ENCODE measurements at regions not wholly inside any gene's neighbourhood (a gene's known extent, or its start where the extent isn't known, plus 50 kb on each side); places are given as distances from the start of the nearest gene placed in this dataset.

DNA sequence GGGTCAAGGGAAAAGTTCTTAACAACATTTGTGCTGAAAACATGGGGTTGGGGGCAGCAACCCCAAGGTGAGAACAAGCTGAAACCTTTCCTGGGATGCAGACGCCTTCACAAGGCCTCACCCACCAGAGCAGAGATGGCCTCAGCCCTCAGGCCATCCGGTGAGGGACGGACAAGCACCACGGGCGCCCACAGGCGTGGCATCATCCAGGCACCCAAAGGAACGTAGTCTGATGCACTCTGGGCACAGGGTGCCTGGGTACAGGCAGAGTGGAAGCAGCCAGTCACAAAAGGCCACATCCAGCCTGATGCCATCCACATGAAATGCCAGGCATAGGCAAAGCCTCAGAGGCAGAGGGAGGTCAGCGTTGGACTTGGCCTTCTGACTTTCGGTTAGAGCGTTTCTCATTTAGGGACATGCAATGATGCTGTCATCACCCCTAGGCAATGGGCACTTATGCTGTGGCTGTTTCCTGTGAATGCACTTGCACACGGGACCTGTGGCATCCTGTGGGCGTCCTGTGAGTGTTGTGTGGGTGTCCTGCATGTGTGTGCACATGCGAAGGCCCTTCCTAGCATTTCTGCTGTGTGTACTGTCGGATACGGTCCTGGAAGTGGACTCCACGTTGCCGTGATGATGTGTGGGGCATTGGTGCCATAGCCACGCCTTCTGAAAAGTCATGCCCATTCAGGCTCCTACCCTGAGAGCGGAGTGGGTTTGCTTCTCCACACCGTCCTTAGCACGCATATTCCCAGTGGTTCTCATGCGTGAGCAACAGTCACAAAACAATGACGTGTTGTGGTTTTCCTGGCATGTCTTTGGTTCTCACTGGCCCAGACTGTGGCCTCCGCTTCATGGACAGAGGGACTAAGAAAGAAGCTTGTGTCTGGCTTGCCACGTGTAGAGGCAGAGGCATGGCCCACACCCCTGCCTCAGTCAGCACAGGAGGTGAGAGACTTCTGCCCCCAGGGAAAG is 52.7 kb upstream of the ZNF469 start:
- Histone ChIP-seq H2BK15ac (ENCODE audit: low read length) (no peak overlapping the region; the same call in 1 of the 2 replicates), H4K91ac (replicated peaks; ENCODE audit: insufficient read length, low read length) (peak overlapping the region; percentile 40), H3K18ac (ENCODE audit: extremely low read depth, low read length) (peak overlapping the region; percentile 7; the same call in 1 of the 2 replicates), H3K23me2 (ENCODE audit: low read depth, low read length) (peaks cover 12% of the 10 kb centered on the region; the same call in 1 of the 2 replicates), H2BK20ac (ENCODE audit: low read length) (no peak overlapping the region), H2BK5ac (ENCODE audit: low read depth, low read length) (peak overlapping the region; percentile 12; the same call in 1 of the 2 replicates), H2BK12ac (ENCODE audit: low read depth, low read length) (no peak overlapping the region), H3K79me2 (ENCODE audit: control insufficient read depth in 1 of 2, insufficient read depth in 2 of 2, low read length in 2 of 2) (no peaks in the 10 kb centered on the region), H3K9ac (replicated peaks in 1 of 4; ENCODE audit: extremely low read depth in 1 of 4, low read depth in 3 of 4, low read length in 3 of 4) (no peak overlapping the region), H3K9me3 (ENCODE audit: insufficient read depth in 2 of 2, low read depth in 1 of 2, low read length in 1 of 2) (peaks cover 0 to 4% of the 10 kb centered on the region in 2 experiments; a peak in 1 of 4 replicates), H3K56ac (replicated peaks; ENCODE audit: insufficient read length, low read depth, low read length) (no peak overlapping the region), H4K5ac (ENCODE audit: insufficient read length, low read depth, low read length) (no peak overlapping the region), H4K20me1 (replicated peaks in 1 of 2; ENCODE audit: control insufficient read depth in 1 of 2, insufficient read depth in 2 of 2, low read length in 2 of 2) (peaks cover 0 to 8% of the 10 kb centered on the region in 2 experiments), H3K14ac (ENCODE audit: insufficient read length) (no peak overlapping the region), H3K4ac (replicated peaks; ENCODE audit: insufficient read length, low read depth, low read length) (no peak overlapping the region), H3K23ac (ENCODE audit: insufficient read length) (no peak overlapping the region), H3K4me1 (replicated peaks in 1 of 4; ENCODE audit: control insufficient read depth in 3 of 4, insufficient read depth in 4 of 4, low read length in 3 of 4) (no peaks in the 10 kb centered on the region), H2AFZ (ENCODE audit: low read length) (no peak overlapping the region), H3K4me3 (ENCODE audit: extremely low read depth in 1 of 4, insufficient read depth in 2 of 4, low read depth in 3 of 4, low read length in 4 of 4) (no peak overlapping the region), H3K4me2 (ENCODE audit: insufficient read depth in 1 of 2, low read depth in 2 of 2, low read length in 2 of 2) (no peak overlapping the region), H3K79me1 (ENCODE audit: low read depth, low read length) (no peaks in the 10 kb centered on the region), H3K27me3 (replicated peaks in 1 of 4; ENCODE audit: control insufficient read depth in 3 of 4, extremely low read depth in 1 of 4, insufficient read depth in 3 of 4, low read length in 3 of 4) (no peaks in the 10 kb centered on the region), H3K36me3 (ENCODE audit: control insufficient read depth in 2 of 4, insufficient read depth in 4 of 4, low read length in 3 of 4) (no peaks in the 10 kb centered on the region), H4K8ac (ENCODE audit: extremely low read depth, insufficient read depth, low read length) (0 out of 2 replicates have a peak overlapping the region, but pooled peaks have one; percentile 5), H3K27ac (ENCODE audit: low read depth, low read length) (no peak overlapping the region), H2AK5ac (ENCODE audit: low read depth, low read length) (no peak overlapping the region), H2BK120ac (replicated peaks; ENCODE audit: low read depth, low read length) (no peak overlapping the region)
- FAIRE-seq = no peak
- ChIA-PET POLR2A (ENCODE audit: partially characterized antibody) (no interaction called here), CTCF (ENCODE audit: partially characterized antibody) (interaction anchor here (0.7 to 1.0 kb wide), 2 partner anchors 35 to 77 kb away, joined by 3 read pairs; no protein-coding TSS in a partner anchor)
- no peak for DNase-seq (ENCODE audit: low read depth in 1 of 2, low spot score in 2 of 2)
- no peak for TF ChIP-seq POLR2AphosphoS5 (IDR thresholded peaks at IDR 0.05; ENCODE audit: low read depth, low read length)
- no peak for TF ChIP-seq TCF12 (IDR thresholded peaks at IDR 0.05; ENCODE audit: low read depth, low read length)
- WGBS, 2 experiments (ENCODE audit: extremely low coverage in 1 of 2, insufficient coverage in 1 of 2, insufficient read length in 1 of 2, insufficient replicate concordance in 2 of 2, low coverage in 1 of 2, low lambda C conversion rate in 2 of 2, missing lambda C conversion rate in 1 of 2) = 89% methylated on average over 25 of the region's 25 CpGs; no CpG with 5 or more reads in 1 of the 2 experiments

Data from H1 (cell line).